KMS-11 (cell line): ENCODE measurements at regions not wholly inside any gene's neighbourhood (a gene's known extent, or its start where the extent isn't known, plus 50 kb on each side); places are given as distances from the start of the nearest gene placed in this dataset.
A peak's percentile ranks its signal among the peaks of the same experiment; 100 is the strongest.

Experiments used
- H2AFZ ChIP-seq: fragments of 200-600 bp; sonication (generic); 2 replicates; pipeline ENCODE4 v1.6.1; 2016; ENCODE audit warnings: antibody characterized with exemption, mixed run types, low read depth
- H3K27ac ChIP-seq: fragments of 200-600 bp; sonication (generic); 2 replicates; pipeline ENCODE4 v1.6.1; 2016; ENCODE audit warnings: mild to moderate bottlenecking, mixed run types
- H3K27me3 ChIP-seq: fragments of 200-600 bp; sonication (generic); 2 replicates; pipeline ENCODE4 v1.6.1; 2017; ENCODE audit warnings: mild to moderate bottlenecking, low read depth, mixed run types, moderate library complexity; ENCODE audit not compliant: insufficient read depth
- H3K36me3 ChIP-seq: fragments of 200-600 bp; sonication (generic); 2 replicates; pipeline ENCODE4 v1.6.1; 2017; ENCODE audit warnings: mild to moderate bottlenecking, mixed run types; ENCODE audit not compliant: insufficient read depth
- H3K4me1 ChIP-seq: fragments of 200-600 bp; sonication (generic); 2 replicates; pipeline ENCODE4 v1.6.1; 2016; ENCODE audit warnings: mild to moderate bottlenecking, low read depth, mixed run types; ENCODE audit not compliant: poor library complexity, severe bottlenecking
- H3K4me2 ChIP-seq: fragments of 200-600 bp; sonication (generic); 2 replicates; pipeline ENCODE4 v1.7.0; 2016; ENCODE audit warnings: mild to moderate bottlenecking, mixed run types
- H3K4me3 ChIP-seq: fragments of 200-600 bp; sonication (generic); IDR thresholded peaks from 2 replicates; pipeline ENCODE4 v1.6.1; 2017; ENCODE audit warnings: low read depth, low read length, mixed read lengths; ENCODE audit not compliant: insufficient read depth
- H3K79me2 ChIP-seq: fragments of 200-600 bp; sonication (generic); 2 replicates; pipeline ENCODE4 v1.6.1; 2016; ENCODE audit warnings: low read depth, mixed run types; ENCODE audit not compliant: insufficient read depth
- H3K9ac ChIP-seq: fragments of 200-600 bp; sonication (generic); 2 replicates; pipeline ENCODE4 v1.6.1; 2016; ENCODE audit warnings: mild to moderate bottlenecking, mixed run types
- H4K20me1 ChIP-seq: fragments of 200-600 bp; sonication (generic); 2 replicates; pipeline ENCODE4 v1.6.1; 2016; ENCODE audit warnings: mild to moderate bottlenecking, mixed run types; ENCODE audit not compliant: insufficient read depth
- CTCF ChIP-seq: fragments of 200-600 bp; sonication (generic); conservative IDR thresholded peaks from 2 replicates; pipeline ENCODE4 v1.6.1; 2017; ENCODE audit warnings: low read depth, mild to moderate bottlenecking, antibody characterized with exemption, low read length, moderate library complexity, mixed read lengths

GRCh38 chr6:130773860-130774259 is 53.3 kb upstream of the SMLR1 start:
- TF ChIP-seq CTCF: no peak
- Histone ChIP-seq H3K79me2 (no peaks in the 10 kb centered on the region), H2AFZ (no peak overlapping the region), H3K27me3 (no peaks in the 10 kb centered on the region), H3K4me3 (no peak overlapping the region), H3K36me3 (no peaks in the 10 kb centered on the region), H3K9ac (no peak overlapping the region), H3K27ac (no peak overlapping the region), H3K4me1 (peaks cover 19% of the 10 kb centered on the region), H4K20me1 (no peaks in the 10 kb centered on the region), H3K4me2 (no peak overlapping the region)

- Histone ChIP-seq H4K20me1 (no peaks in the 10 kb centered on the region), H3K4me3 (no peak overlapping the region), H3K27ac (no peak overlapping the region), H3K36me3 (no peaks in the 10 kb centered on the region), H3K79me2 (no peaks in the 10 kb centered on the region), H3K27me3 (no peaks in the 10 kb centered on the region), H3K4me1 (peaks cover 19% of the 10 kb centered on the region), H2AFZ (no peak overlapping the region), H3K4me2 (no peak overlapping the region), H3K9ac (no peak overlapping the region)
- TF ChIP-seq CTCF: no peak
Measured at GRCh38 chr6:130775411-130776012, 51.7 kb upstream of the SMLR1 start.

GRCh38 chr6:130776287-130776925 is 50.8 kb upstream of the SMLR1 start:
- no peak overlapping the region for H3K9ac ChIP-seq
- H3K79me2 ChIP-seq: no peaks in the 10 kb centered on the region
- H3K4me3 ChIP-seq: no peak overlapping the region
- no peaks in the 10 kb centered on the region for H3K36me3 ChIP-seq
- no peak overlapping the region for H3K27ac ChIP-seq
- no peaks in the 10 kb centered on the region for H4K20me1 ChIP-seq
- no peaks in the 10 kb centered on the region for H3K27me3 ChIP-seq
- H2AFZ ChIP-seq: no peak overlapping the region
- no peak for TF ChIP-seq CTCF
- H3K4me2 ChIP-seq: peak overlapping the region; percentile 33
- peaks cover 19% of the 10 kb centered on the region for H3K4me1 ChIP-seq
